PC-3 (cell line): ENCODE measurements at regions not wholly inside any gene's neighbourhood (a gene's known extent, or its start where the extent isn't known, plus 50 kb on each side); places are given as distances from the start of the nearest gene placed in this dataset.

Experiments used
- EZH2 ChIP-seq: fragments of 300-600 bp; sonication (generic); IDR thresholded peaks from one replicate; pipeline ENCODE4 v1.6.1; 2017; ENCODE audit warnings: antibody characterized with exemption, mild to moderate bottlenecking, low read length; ENCODE audit not compliant: unreplicated experiment
- TF ChIP-seq, protein P1 (sequence below): fragments of 300-600 bp; sonication (generic); conservative IDR thresholded peaks from 2 replicates; pipeline ENCODE4 v1.5.1; 2017; ENCODE audit warnings: antibody characterized with exemption, low read depth, mild to moderate bottlenecking, low read length

- TF ChIP-seq, protein P1, sequence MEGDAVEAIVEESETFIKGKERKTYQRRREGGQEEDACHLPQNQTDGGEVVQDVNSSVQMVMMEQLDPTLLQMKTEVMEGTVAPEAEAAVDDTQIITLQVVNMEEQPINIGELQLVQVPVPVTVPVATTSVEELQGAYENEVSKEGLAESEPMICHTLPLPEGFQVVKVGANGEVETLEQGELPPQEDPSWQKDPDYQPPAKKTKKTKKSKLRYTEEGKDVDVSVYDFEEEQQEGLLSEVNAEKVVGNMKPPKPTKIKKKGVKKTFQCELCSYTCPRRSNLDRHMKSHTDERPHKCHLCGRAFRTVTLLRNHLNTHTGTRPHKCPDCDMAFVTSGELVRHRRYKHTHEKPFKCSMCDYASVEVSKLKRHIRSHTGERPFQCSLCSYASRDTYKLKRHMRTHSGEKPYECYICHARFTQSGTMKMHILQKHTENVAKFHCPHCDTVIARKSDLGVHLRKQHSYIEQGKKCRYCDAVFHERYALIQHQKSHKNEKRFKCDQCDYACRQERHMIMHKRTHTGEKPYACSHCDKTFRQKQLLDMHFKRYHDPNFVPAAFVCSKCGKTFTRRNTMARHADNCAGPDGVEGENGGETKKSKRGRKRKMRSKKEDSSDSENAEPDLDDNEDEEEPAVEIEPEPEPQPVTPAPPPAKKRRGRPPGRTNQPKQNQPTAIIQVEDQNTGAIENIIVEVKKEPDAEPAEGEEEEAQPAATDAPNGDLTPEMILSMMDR = no peak
- no peak for TF ChIP-seq EZH2
Observed at GRCh38 chr11:19344661-19345518, 104.1 kb upstream of the E2F8 start.
